ENCODE measurements at regions not wholly inside any gene's neighbourhood (a gene's known extent, or its start where the extent isn't known, plus 50 kb on each side); places are given as distances from the start of the nearest gene placed in this dataset.

DNA sequence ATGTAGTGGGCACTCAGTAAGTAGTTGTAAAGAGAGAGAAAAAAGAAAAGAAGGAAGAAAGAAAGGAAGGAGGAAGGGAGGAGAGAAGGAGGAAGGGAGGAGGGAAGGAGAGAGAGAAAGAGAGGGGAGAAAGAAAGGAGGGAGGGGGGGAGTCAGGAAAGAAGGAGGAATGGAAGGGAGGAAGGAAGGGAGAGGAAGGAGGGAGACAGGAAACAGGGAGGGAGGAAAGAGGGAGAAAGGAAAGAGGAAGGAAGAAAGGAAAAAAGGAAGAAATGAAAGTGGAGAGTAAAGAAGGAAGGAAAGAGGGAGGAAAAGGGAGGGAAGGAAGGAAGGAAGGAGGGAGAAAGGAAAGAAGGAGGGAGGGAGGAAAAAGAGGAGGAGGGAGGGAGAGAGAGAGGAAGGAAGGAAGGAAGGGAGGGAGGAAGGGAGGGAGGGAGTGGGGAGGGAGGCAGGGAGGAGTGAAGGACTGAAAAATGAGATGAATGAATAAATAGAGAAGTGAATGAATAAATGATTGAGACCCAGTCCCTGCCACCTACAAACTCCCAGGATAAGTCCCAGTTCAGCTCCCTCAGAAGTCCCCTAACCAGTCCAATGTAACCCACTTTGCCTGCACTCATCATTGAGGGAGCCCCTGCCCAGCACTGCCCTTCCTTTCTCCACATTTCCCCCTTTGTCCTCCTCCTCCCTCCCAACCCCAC is 739.0 kb upstream of the TBX3 start:
- no peak for DNase-seq (ENCODE audit: low spot score)

DNA sequence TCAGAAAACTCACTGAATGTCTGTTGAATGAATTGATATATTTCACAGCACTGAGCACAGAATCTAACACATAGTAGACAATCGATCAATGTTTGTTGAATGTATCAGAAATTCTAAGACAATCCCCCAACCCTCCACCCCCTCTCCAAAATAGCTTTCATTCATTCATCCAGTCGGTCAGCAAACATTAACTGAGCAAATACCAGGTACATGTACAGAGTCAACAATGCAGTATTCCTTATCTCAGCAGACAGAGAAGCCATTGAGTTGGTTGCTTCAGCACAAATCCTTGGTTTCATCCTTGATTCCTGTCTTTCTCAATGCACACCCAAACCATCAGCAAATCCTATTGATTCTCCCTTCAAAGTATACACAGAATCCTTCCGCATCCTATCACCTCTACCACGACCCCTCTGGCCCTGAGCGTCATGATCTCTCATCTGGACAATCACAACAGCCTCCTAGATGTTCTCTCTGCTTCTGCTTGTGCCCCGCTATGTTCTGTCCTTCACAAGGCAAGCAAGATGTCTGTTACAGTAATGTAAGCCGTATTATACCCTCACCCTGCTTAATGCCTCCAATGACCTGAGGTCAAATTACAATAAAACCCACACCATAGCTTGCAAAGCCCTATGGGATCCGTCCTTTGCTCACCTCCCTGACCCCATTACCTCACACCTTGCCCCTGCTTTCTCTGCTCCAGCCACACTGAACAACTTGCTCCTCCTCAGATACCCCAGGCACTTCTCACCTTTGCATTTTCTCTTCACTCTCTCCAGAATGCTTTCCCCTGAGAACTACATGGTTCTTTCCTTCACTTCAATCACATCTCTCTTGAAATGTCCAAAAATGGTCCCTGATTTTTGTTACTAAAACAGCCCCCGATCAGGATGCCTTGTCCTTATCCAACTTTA is 738.1 kb upstream of the TBX3 start:
- DNase-seq (ENCODE audit: low spot score), result no peak

DNA sequence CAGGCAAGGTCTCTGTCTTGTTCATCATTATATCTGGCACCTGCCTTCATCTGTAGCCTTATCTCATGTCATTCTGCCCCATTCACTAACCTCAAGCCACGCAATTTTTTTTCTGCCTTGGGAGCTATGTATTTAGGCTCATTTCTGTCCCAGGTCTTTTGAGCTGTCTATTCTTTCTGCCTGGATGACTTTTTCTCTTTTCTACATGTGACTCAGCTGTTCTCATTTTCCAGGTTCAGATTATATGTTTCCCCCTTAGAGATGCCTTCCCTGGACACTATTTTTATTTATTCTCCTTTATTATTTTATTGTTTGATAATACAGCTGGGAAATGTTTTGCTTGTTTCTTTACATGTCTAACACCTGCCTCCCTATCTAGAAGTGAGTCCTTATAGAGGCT is 737.4 kb upstream of the TBX3 start:
- DNase-seq (ENCODE audit: low spot score), result no peak

DNA sequence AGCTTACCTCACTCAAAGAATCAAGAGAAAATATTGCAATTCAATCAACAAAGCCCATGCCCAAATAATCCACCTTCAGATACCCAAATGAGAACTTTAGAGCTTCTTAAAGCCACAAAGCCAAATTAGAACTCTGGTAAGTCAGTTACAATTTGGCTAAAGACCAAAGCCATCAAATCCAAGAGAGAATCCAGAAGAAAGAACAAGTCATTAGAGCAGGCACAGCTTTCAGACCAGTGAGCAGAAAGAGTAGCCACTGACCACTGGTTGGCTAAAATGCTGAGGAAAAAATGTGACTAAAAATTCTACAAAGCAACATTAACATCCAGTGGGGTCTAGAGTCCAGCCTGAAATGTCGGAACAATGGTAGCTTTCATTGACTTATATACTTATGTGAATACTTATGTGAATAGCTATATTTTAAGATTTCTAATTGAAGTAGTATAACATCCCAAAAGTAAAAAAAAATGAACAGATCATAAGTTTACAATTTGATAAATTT is 735.2 kb upstream of the TBX3 start:
- no peak for DNase-seq (ENCODE audit: low spot score)

DNA sequence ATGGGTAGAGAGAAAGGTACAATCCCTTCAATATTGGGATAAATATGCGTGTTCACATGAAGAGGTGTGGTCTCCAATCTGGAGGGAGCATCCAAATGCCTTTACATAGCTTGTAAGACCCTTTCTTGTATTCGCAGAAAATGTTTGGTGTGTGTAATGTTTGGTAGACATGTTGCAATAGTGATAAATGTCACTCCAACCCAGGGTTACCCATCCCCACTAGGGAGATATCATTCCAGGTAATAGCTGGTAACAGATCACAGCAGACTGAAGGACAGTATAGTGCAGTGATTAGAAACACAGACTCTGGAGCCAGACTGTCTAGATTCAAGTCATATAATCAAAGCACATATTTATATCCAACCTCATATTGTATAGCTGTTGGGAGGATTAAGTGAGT is 733.6 kb upstream of the TBX3 start:
- no peak for DNase-seq (ENCODE audit: low spot score)

DNA sequence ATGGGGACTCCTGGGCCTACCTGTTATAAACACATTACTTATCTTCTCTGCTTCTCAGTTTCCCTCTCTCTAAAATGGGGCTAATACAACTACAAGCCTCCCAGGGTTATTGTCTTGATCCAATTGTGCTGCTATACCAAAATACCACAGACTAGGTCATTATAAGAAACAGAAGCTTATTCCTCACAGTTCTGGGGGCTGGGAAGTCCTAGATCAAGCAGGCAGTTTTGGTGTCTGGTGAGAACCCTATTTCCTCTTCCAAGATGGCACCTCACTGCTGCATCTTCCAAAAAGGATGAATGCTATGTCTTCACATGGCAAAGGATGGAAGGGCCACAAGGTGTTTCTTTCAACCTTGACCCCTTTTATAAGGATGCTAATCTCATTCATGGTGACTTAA is 732.9 kb upstream of the TBX3 start:
- DNase-seq (ENCODE audit: low spot score), result no peak

DNA sequence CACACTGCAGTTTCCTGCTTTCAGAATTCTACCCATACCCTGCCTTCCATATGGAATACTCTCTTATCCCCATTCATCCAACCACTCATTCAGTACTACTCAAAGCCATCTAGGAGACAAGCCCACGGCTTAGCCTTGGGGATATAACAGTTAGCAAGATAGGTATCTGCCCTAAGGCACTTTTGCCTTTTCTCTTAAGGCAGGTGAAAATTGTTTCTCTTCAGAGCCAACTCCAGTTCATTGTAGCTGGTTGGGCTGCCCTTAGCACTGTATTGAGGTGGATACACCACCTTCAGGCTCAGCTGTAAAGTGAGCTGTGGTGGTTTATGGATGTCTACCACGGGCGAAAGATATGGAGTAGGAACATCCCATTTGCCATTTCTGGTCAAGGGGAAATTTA is 729.7 kb upstream of the TBX3 start:
- no peak for DNase-seq (ENCODE audit: low spot score)

DNA sequence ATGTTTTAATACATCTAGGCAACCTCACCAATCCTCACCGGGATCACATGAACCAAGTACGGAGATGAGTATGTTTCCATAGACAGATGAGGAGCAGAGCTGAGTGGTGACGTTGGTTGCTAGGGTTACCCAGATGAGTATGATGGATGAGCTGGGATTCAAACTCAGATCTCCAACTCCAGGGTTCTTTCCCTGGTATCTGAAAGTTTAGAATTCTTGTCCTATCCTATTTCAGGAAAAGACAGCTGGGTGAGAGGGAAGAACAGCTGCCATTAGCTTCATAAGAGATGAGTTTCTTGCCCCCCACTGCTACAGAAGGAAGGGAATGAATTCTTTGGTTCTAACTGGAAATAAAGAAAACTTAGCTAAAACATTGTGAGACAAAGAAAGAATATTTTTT is 728.9 kb upstream of the TBX3 start:
- DNase-seq (ENCODE audit: low spot score), result no peak

DNA sequence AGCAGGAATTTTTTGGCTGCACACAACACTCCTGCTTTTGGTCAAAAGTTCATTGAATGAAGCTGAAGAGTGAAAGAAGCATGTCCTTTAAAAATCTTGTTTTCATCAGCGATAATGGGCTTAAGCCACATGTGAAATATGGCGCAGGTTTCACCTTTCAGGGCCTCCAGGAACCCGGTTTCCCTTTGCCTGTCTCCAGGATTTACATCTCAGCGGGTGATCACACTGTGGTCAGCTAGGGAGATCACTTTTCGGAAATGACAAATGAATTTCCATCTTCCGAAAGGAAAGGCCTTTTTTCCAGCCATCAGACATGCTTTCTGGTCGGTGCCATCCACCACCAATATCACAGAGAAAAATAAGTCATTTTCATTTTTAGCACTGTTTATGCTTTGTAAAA is 727.1 kb upstream of the TBX3 start:
- no peak for DNase-seq (ENCODE audit: low spot score)

DNA sequence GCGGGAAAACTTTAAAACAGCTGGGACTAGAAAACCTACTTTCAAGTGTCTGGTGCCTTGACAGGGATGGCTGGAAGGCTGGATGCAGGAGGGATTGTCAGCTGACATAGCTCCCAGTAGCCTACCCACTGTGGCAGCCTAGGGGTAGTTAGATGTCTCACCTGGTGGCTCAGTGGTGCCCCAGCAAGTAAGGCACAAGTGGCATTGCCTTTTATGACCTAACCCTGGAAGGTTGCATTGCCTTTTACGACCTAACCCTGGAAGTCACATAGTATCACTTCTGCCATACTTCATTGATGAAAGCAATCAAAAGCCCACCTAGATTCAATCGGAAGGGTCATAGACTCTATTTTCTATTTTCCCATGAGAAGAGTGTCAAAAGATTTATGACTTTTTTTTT is 724.7 kb upstream of the TBX3 start:
- no peak for DNase-seq (ENCODE audit: low spot score)

DNA sequence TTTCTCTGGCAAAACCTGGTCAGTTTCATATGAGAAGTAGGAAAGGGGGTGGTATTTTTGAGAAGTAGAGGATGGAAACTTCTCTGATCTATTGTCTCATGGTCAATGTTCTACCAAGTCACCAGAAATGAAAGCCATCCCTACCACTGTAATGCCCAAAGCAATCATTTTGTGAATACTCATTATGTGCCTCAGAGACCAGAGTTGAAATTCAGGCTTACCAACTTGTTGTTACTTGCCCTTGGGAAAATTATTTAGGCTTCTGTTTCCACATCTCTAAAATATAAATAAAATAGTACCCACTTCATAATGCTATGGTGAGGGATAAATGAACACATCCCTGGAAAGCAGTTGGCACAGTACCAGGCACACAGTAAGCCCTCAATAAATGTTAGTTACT is 723.7 kb upstream of the TBX3 start:
- no peak for DNase-seq (ENCODE audit: low spot score)

DNA sequence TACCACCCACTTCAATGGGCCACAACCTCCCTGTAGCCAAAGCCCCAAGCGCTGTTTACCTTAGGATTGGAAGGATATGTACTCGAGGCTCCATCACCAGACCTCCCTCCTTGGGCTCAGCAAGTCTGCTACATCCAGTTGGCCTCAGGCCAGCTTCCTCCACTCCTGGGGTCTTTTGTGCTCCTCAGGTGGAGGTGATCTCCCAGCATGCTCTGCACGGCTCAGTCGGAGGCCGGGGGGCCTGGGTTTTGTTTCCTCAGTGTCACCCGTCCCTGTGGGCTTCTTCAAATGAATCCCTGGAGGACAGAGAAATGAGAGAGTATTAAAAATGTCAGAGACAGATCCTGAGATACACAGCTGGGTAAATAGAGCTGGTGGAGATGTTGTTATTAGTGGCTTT is 723.1 kb upstream of the TBX3 start:
- no peak for DNase-seq (ENCODE audit: low spot score)

DNA sequence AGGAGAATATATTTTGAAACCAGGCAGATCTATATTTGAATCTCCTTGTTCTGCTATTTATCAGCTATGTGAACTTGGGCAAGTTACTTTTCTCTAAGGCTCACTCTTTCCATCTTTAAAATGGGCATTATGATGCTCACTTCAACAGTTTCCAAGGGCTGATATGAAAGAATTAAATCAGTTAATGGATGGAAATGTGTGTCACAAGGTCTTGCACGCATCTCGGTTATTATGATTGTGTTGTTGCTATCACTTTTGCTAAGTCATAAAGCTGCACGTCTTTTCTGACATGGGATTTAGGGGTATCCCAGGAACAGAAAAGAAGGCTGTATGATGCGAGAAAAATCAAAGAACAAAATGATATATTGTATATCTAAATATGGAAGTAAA is 721.5 kb upstream of the TBX3 start:
- DNase-seq (ENCODE audit: low spot score), result no peak

DNA sequence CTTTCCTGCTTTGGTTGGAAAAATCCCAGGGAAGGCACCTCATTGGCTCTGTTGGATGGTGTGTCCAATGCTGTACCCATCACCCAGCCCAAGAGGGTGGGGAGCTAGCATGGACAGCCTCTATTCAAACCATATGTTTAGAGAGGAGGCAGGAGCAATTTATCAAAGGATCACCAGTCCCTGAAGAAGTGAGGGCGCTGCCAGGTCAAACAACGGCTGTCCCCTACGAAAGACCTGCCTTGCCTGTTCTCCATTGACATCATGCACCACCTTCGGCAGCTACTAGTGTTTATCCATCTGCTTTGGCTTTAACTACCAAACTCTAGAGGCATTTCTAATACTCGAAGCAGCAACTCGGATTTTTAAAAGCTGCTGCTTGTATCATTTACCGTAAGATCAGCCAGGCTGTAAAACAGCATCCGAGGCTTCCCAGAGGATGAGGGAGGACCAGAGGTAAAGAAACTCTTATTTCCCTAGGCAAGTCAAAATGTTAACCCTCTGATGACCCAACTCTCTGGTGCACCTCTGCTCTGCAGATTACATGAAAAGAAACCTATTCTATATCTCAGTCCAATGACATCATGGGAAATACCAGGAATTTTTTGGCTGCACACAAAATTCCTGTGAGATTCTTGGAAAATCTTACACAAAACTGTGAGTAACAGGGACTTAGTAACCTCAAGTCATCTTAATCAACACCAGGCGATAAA is 720.9 kb upstream of the TBX3 start:
- DNase-seq (ENCODE audit: low spot score), result no peak

DNA sequence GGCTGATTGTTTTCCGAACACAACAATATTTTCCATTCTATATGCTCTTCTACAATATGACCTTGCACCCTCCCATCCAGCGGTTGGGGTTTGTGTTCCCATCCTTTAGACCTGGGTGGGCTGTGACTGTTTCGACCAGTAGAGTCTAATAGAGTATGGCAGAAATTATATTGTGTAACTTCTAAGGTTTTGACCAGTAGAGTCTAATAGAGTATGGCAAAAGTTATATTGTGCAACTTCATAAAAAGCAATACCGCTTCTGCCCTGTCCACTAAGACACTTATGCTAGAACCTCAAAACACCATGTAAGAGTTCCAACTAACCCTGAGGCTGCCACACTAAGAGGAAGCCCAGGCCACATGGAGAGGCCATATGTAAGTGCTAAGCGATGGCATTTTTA is 719.7 kb upstream of the TBX3 start:
- DNase-seq (ENCODE audit: low spot score), result no peak

DNA sequence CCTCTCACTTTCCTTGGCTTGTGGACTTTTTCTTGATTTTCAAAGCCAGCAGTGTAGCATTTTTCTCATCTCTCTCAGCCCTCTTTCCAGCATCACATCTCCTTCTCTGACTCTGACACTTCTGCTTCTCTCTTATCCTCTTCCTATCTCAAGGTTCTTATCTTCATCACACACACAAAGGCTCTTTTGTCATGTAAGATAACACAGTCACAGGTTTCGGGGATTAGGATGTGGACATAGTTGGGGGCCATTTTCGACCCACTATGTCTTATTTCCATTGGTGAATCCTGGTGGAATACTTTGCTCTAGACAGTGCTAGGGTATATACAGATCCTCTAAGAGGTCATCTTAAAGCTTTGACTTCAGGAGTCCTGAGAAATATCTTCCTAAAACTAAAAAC is 719.3 kb upstream of the TBX3 start:
- no peak for DNase-seq (ENCODE audit: low spot score)

DNA sequence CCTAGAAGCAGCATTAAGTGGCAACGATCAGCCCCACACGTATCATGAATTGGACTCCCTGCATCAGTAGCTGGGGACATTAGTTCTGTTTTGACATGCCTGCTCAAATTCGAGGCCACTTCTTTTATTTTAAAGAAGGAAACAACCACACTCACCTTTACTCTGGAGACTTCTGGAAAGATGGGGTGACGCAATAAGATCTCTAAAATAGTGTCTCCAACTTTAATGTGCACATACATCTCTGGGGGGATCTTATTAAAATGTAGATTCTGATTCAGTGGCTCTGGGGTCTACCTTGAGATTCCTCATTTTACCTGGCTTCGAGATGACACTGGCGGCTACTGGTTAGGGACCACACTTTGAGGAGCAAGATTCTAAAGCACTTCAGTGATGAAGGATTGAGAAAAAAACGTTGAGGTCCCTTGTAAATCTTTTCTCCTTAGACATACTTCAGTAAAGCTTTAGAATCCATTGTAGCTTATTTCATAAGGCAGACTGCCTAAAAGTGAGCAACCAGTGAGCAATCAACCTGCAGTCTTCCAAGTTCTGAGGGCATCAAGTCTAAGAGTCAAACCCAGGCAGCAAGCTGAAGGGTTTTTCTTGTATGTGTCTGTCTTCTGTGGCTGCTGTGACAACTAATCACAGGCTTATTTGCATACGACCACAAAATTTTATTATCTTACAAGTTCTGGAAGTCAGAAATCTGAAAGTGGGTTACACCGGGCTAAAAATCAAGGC is 718.6 kb upstream of the TBX3 start:
- DNase-seq (ENCODE audit: low spot score), result no peak

DNA sequence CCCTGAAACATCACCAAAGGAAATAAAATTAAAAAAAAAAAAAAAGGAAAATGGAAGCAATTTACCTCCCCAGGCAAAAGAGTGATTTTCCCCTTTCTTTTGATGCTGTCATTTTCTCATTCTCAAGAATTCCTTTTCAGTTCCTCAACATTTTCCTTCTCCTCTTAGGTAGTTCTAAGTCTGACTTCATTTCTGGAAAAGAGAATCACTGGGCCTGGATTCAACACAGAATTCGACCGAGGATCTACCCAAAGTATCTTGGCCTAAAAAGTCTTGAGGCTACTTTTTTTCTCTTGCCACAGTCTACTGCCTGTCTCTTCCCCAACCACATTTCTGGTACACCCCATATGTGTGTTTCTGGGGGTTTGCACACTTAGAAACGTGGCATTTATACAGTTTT is 717.8 kb upstream of the TBX3 start:
- DNase-seq (ENCODE audit: low spot score), result no peak

DNA sequence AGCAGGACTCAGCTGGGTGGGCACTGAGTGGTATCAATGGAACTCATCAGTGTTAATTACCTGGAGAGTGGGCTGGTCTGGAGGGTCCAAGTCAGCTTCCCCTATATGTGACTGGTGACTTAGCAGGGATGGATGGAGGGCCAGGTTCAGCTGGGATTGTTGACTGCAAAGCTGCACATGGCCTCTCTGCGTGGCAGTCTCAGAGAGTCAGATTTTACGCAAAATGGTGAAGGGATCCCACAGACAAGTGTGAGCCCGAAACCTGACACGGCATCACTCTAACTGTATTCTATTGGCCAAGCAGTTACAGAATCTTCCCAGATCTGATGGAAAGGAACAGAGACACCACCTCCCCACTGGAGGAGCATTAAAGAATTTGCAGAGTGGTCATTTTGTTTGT is 716.0 kb upstream of the TBX3 start:
- no peak for DNase-seq (ENCODE audit: low spot score)

DNA sequence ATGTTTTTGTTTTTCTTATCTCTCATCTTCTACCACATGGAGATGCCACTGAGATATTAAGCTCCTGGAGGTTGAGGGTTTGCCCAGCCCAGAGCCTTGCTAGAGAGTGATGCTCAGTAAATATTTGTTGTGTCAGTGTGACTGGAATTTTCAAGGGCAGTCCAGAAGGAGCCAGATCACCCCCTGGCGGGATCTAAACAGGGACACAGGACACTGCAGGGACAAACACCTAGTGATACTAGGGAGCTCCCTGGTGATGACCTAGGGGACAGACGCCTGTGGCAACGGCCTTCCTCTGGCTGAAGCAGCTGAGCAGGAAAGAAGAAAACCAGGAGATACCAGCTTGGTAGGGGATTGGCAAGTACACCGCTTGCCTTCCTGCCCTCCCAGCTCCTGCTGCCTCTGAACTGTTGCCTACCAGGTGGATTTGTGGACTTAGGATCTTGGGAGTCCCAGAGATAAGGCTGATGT is 714.4 kb upstream of the TBX3 start:
- DNase-seq (ENCODE audit: low spot score), result no peak

DNA sequence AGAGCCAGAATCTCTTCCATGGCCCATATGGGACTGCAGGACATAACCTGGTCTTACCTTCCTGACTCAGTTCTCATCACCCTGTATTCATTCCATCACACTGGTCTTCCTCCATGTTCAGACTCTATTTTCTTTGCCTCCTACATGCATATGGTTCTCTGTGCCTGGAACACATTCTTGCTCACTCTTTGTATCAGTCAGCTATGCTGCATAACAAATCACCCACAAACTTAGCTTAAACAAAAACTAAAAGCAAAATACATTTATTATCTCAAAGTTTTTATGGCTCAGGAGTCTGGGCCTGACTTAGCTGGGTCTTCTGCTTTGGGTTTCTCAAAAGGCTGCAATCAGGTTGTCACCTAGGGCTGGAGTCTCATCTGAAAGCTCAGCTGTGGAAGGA is 712.6 kb upstream of the TBX3 start:
- DNase-seq (ENCODE audit: low spot score), result no peak

Measured in globus pallidus (tissue), 1 donor.